Nephron progenitor cell (in vitro differentiated cells): ENCODE measurements at regions not wholly inside any gene's neighbourhood (a gene's known extent, or its start where the extent isn't known, plus 50 kb on each side); places are given as distances from the start of the nearest gene placed in this dataset.

Experiments
- DNase-seq: peaks from one replicate; pipeline ENCODE4 v3.0.0; 2021
- H3K27ac Mint-ChIP-seq: 2 replicates; pipeline ENCODE4 v1.8.0; 2021; ENCODE audit warnings: mild to moderate bottlenecking, moderate library complexity, mixed read lengths
- H3K27me3 Mint-ChIP-seq: 2 replicates; pipeline ENCODE4 v1.8.0; 2021; ENCODE audit warnings: mild to moderate bottlenecking, low read depth, mixed read lengths; ENCODE audit not compliant: poor library complexity
- H3K36me3 Mint-ChIP-seq: 2 replicates; pipeline ENCODE4 v1.8.0; 2021; ENCODE audit warnings: low read depth, mixed read lengths
- H3K4me1 Mint-ChIP-seq: 2 replicates; pipeline ENCODE4 v1.8.0; 2021; ENCODE audit warnings: mixed read lengths
- H3K4me3 Mint-ChIP-seq: 2 replicates; pipeline ENCODE4 v1.8.0; 2021; ENCODE audit warnings: mild to moderate bottlenecking, moderate library complexity, mixed read lengths
- H3K9me3 Mint-ChIP-seq: 2 replicates; pipeline ENCODE4 v1.8.0; 2021; ENCODE audit warnings: mild to moderate bottlenecking, moderate library complexity, mixed read lengths
- TF ChIP-seq, protein P1 (sequence below): fragments of 200-600 bp; sonication (generic); IDR thresholded peaks from 2 replicates; pipeline ENCODE4 v1.5.0; 2021; ENCODE audit warnings: antibody characterized with exemption

DNA sequence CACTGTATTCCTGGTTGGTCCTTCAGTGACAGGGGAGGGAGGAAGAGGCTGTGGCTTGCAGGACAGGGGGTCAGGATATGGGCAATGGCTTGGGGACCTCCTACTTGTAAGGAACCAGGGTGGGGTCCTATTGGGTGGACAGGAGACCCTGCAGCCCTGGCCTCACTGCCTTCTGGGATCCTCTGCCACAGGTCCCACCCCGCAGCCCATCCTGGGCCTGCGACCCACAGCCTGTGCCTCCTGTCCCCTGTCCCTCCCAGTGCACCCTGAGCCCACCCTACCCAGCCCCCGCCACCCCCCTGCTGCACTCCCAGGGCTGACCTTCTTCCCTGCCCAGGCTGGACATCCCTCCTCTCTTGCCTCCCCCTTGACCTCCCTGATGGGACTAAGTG is 58.7 kb upstream of the MYL10 start:
- Mint-ChIP-seq H3K4me3 (no peak overlapping the region), H3K27ac (no peak overlapping the region), H3K36me3 (no peaks in the 10 kb centered on the region), H3K4me1 (peaks cover 27% of the 10 kb centered on the region), H3K27me3 (peaks cover 22% of the 10 kb centered on the region), H3K9me3 (no peaks in the 10 kb centered on the region)
- TF ChIP-seq, protein P1, sequence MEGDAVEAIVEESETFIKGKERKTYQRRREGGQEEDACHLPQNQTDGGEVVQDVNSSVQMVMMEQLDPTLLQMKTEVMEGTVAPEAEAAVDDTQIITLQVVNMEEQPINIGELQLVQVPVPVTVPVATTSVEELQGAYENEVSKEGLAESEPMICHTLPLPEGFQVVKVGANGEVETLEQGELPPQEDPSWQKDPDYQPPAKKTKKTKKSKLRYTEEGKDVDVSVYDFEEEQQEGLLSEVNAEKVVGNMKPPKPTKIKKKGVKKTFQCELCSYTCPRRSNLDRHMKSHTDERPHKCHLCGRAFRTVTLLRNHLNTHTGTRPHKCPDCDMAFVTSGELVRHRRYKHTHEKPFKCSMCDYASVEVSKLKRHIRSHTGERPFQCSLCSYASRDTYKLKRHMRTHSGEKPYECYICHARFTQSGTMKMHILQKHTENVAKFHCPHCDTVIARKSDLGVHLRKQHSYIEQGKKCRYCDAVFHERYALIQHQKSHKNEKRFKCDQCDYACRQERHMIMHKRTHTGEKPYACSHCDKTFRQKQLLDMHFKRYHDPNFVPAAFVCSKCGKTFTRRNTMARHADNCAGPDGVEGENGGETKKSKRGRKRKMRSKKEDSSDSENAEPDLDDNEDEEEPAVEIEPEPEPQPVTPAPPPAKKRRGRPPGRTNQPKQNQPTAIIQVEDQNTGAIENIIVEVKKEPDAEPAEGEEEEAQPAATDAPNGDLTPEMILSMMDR, result no peak
- no peak for DNase-seq

DNA sequence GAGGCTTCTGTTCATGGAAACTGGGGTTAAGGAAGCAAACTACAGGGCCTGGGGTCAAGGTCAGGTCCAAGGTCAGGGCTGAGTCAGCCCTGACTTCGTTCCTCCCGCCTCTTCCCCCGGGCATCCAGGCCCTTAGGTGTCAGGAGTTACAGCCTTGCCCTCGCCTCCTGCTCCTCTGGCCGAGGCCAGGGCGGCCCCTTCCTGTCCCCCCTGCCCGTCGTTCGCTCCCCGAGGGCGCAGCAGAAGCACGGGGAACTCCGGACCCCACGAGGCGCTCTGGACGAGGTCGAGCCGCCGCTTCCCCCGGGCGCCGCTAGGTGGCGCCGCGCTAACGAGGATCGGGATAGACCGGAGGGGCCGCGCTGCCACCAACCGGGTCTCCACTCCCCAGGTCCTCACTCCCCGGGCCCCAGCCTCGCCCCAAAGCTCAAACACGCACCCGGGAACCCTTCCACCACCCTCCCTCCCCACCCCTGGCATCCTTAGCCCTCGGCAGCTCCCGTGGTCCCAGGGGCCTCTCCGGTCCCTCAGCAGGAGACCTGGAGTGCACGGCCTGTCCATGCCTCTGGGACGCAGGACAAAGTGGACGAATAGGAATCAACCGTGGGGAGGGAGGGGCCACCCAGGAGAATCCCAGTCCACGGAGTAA is 59.2 kb upstream of the MYL10 start:
- Mint-ChIP-seq H3K4me1 (peaks cover 28% of the 10 kb centered on the region), H3K27me3 (peaks cover 21% of the 10 kb centered on the region), H3K27ac (no peak overlapping the region), H3K4me3 (no peak overlapping the region), H3K9me3 (no peaks in the 10 kb centered on the region), H3K36me3 (no peaks in the 10 kb centered on the region)
- DNase-seq, result peak; percentile 95
- TF ChIP-seq, protein P1, result peak; percentile 95

DNA sequence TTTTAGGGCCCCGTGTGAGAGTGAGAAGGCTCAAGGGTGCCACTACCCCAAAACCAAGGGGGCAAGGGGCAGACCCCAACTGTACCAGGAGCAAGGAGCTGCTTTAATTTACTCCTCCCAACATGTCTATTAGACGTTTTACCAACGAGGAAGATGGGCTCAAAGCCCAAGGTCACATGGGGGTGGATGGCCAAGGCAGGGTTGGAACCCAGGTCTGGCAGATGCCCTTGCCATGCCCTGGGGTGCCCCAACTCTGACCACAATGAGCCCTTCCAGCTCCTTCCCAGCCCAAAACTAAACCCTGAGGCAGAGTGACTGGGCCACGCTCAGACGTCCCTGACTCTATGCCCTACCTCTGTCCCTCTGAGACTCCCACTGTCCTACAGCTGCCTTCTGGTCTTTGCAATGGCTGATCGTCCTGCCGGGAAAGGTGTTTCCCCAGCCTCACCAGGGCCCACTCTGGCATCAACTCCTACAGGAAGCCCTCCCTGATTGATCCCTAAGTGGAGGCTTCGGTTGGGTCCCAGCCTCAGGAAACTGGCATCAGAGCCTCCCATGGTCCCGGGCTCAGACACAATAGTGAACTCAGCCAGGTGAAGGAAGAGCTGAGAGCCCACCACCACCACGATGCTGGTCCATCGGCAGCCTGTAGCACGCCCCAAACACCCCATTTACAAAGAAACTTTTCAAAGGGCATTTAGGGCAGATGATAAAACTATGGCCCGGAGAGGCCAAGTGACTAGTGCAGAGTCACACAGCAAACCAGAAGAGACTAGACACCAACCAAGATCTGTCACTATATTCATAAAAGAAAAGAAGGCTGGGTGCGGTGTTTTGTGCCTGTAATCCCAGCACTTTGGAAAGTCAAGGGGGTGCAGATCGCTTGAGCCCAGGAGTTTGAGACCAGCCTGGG is 60.2 kb upstream of the MYL10 start:
- no peaks in the 10 kb centered on the region for H3K9me3 Mint-ChIP-seq
- no peak for DNase-seq
- H3K4me1 Mint-ChIP-seq, result peaks cover 35% of the 10 kb centered on the region
- no peaks in the 10 kb centered on the region for H3K36me3 Mint-ChIP-seq
- peak overlapping the region; percentile 82 for H3K27ac Mint-ChIP-seq
- H3K27me3 Mint-ChIP-seq, result peaks cover 19% of the 10 kb centered on the region
- TF ChIP-seq, protein P1, result no peak
- peak overlapping the region; percentile 30 for H3K4me3 Mint-ChIP-seq

DNA sequence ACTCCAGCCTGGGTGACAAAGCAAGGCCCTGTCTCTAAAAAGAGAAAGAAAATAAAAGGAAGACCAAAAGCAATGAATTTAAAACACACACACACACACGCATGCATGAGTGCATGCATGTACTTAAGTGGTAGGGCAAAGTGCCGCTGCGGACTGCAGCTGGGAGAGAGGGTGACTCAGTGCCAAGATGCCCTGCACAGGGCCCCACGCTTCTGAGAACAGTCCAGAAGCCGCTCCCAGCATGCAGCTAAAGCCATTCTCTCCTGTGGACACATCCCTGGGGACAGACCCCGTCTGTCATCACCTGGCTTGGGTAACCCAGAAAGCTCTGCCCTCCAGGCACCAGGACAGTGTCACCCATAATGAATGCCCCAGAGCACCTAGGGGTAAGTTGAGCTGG is 61.0 kb upstream of the MYL10 start:
- peaks cover 35% of the 10 kb centered on the region for H3K4me1 Mint-ChIP-seq
- TF ChIP-seq, protein P1, result no peak
- no peak overlapping the region for H3K4me3 Mint-ChIP-seq
- peaks cover 15% of the 10 kb centered on the region for H3K27me3 Mint-ChIP-seq
- no peak for DNase-seq
- H3K9me3 Mint-ChIP-seq, result no peaks in the 10 kb centered on the region
- H3K36me3 Mint-ChIP-seq, result no peaks in the 10 kb centered on the region
- no peak overlapping the region for H3K27ac Mint-ChIP-seq

DNA sequence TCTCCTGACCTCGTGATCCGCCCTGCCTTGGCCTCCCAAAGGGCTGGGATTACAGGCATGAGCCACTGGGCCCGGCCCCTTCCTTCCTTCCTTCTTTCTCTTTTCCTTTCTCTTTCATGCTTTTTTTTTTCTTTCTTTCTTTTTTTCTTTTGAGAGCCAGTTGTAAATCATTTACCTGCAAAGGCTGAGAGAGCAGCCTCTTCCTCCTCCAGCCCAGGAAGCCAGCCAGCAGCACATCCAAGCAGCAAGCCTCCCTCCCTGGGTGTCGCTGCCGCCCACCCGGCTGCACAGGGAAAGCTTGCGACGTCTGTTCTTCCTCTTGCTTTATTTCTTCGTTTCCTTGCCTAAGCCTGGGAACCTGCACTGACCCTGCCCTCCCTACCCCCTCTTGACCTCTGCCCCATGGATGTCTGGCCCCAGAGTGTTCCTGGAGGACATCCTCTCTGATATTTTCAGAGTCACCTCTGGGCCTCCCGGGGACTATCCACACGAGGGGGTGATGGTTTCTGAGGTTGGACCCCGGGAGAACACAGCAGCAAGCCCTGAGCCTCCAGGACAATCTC is 62.8 kb upstream of the MYL10 start:
- H3K36me3 Mint-ChIP-seq, result no peaks in the 10 kb centered on the region
- H3K4me3 Mint-ChIP-seq, result peak overlapping the region; percentile 19
- peaks cover 40% of the 10 kb centered on the region for H3K4me1 Mint-ChIP-seq
- H3K27ac Mint-ChIP-seq, result peak overlapping the region; percentile 95
- peaks cover 7% of the 10 kb centered on the region for H3K27me3 Mint-ChIP-seq
- TF ChIP-seq, protein P1, result no peak
- peak; percentile 33 for DNase-seq
- no peaks in the 10 kb centered on the region for H3K9me3 Mint-ChIP-seq
